ENCODE measurements at regions not wholly inside any gene's neighbourhood (a gene's known extent, or its start where the extent isn't known, plus 50 kb on each side); places are given as distances from the start of the nearest gene placed in this dataset.

DNA sequence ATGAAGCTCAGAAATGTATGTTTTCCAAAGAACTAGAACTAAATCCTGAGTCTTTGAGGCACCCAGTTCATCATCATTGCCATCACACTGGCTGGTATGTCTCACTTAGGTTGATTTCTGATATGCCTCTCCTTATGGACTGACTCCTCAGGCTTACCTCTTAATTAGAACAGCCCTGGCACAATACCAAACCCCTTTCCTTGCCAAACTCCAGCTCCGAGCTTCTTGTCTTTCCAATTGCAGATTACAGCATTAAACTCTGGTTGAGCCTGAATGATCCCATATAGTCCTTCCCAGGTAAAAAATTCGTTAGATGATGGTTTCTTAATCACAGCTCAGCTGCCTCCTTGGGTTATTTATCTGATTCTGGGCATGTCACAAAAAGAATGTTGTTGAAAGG, 66.3 kb downstream of the RTP4 start:
- H3K27ac ChIP-seq (ENCODE audit: extremely low read depth, low read depth, low read length) = no peak overlapping the region
- TF ChIP-seq ZNF394 (tag by site-specific recombination; IDR thresholded peaks at IDR 0.05; ENCODE audit: borderline replicate concordance) (no peak), ZNF214 (tag by site-specific recombination; IDR thresholded peaks at IDR 0.05; ENCODE audit: borderline replicate concordance) (no peak), ZNF677 (tag by site-specific recombination; IDR thresholded peaks at IDR 0.05) (no peak), ZNF114 (tag by site-specific recombination; IDR thresholded peaks at IDR 0.05) (no peak), ZSCAN30 (tag by site-specific recombination; IDR thresholded peaks at IDR 0.05) (no peak), ZNF776 (tag by site-specific recombination; IDR thresholded peaks at IDR 0.05; ENCODE audit: borderline replicate concordance) (no peak), YY1 (tag by site-specific recombination; IDR thresholded peaks at IDR 0.05) (no peak), MEIS1 (CRISPR knock-in tag; IDR thresholded peaks at IDR 0.05; ENCODE audit: borderline replicate concordance) (no peak)
- TF ChIP-seq, protein P1, sequence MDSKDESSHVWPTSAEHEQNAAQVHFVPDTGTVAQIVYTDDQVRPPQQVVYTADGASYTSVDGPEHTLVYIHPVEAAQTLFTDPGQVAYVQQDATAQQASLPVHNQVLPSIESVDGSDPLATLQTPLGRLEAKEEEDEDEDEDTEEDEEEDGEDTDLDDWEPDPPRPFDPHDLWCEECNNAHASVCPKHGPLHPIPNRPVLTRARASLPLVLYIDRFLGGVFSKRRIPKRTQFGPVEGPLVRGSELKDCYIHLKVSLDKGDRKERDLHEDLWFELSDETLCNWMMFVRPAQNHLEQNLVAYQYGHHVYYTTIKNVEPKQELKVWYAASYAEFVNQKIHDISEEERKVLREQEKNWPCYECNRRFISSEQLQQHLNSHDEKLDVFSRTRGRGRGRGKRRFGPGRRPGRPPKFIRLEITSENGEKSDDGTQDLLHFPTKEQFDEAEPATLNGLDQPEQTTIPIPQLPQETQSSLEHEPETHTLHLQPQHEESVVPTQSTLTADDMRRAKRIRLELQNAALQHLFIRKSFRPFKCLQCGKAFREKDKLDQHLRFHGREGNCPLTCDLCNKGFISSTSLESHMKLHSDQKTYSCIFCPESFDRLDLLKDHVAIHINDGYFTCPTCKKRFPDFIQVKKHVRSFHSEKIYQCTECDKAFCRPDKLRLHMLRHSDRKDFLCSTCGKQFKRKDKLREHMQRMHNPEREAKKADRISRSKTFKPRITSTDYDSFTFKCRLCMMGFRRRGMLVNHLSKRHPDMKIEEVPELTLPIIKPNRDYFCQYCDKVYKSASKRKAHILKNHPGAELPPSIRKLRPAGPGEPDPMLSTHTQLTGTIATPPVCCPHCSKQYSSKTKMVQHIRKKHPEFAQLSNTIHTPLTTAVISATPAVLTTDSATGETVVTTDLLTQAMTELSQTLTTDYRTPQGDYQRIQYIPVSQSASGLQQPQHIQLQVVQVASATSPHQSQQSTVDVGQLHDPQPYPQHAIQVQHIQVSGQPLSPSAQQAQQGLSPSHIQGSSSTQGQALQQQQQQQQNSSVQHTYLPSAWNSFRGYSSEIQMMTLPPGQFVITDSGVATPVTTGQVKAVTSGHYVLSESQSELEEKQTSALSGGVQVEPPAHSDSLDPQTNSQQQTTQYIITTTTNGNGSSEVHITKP (tag by site-specific recombination; IDR thresholded peaks at IDR 0.05) = no peak
- TF ChIP-seq, protein P2, sequence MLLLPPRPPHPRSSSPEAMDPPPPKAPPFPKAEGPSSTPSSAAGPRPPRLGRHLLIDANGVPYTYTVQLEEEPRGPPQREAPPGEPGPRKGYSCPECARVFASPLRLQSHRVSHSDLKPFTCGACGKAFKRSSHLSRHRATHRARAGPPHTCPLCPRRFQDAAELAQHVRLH (tag by site-specific recombination; IDR thresholded peaks at IDR 0.05) = no peak
- TF ChIP-seq, protein P3, sequence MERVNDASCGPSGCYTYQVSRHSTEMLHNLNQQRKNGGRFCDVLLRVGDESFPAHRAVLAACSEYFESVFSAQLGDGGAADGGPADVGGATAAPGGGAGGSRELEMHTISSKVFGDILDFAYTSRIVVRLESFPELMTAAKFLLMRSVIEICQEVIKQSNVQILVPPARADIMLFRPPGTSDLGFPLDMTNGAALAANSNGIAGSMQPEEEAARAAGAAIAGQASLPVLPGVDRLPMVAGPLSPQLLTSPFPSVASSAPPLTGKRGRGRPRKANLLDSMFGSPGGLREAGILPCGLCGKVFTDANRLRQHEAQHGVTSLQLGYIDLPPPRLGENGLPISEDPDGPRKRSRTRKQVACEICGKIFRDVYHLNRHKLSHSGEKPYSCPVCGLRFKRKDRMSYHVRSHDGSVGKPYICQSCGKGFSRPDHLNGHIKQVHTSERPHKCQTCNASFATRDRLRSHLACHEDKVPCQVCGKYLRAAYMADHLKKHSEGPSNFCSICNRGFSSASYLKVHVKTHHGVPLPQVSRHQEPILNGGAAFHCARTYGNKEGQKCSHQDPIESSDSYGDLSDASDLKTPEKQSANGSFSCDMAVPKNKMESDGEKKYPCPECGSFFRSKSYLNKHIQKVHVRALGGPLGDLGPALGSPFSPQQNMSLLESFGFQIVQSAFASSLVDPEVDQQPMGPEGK (tag by site-specific recombination; IDR thresholded peaks at IDR 0.05) = no peak
- H3K4me3 ChIP-seq (ENCODE audit: low read depth, low read length) = no peak overlapping the region
- H3K9me3 ChIP-seq (ENCODE audit: control insufficient read depth, insufficient read depth, low read depth, low read length) = no peaks in the 10 kb centered on the region
- no peaks in the 10 kb centered on the region for H3K4me1 ChIP-seq (ENCODE audit: control insufficient read depth, insufficient read depth, low read length)
- ChIA-PET CTCF (interaction anchor here (0.6 to 1.2 kb wide), 4 partner anchors 16 to 269 kb away, joined by 3 to 4 read pairs (median 3); no protein-coding TSS in a partner anchor), POLR2A (no interaction called here)
- H3K36me3 ChIP-seq (ENCODE audit: control insufficient read depth in 2 of 2, insufficient read depth in 1 of 2, low read length in 2 of 2) = no peaks in the 10 kb centered on the region

DNA sequence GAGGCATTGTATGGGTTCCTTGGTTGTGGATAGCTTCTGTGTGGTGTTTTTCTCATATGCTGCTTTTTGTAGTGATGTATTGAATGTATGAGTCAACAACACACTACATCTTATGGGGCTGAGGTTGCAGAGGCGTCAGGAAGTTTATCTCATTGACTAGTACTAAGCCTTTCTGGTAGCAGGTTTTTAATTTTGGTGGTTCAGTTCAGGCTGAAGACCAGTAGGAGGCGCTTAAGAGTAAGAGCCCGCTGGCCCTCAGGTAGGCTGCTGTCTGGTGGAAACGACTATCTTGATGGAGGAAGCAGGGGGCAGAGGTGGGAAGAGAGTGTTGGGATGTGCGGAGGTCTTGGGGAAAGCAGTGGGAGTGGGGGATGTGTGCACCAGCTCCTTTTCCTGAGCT, 62.4 kb downstream of the RTP4 start:
- no peak overlapping the region for H3K4me3 ChIP-seq (ENCODE audit: low read depth, low read length)
- H3K4me1 ChIP-seq (ENCODE audit: control insufficient read depth, insufficient read depth, low read length) = no peaks in the 10 kb centered on the region
- H3K9me3 ChIP-seq (ENCODE audit: control insufficient read depth, insufficient read depth, low read depth, low read length) = no peaks in the 10 kb centered on the region
- ChIA-PET CTCF (interaction anchor here (0.8 kb wide), 1 partner anchor 92 kb away, joined by 4 read pairs; no protein-coding TSS in a partner anchor), POLR2A (no interaction called here)
- H3K27ac ChIP-seq (ENCODE audit: extremely low read depth, low read depth, low read length) = no peak overlapping the region
- no peak for TF ChIP-seq HOXD13 (CRISPR knock-in tag; IDR thresholded peaks at IDR 0.05; ENCODE audit: borderline replicate concordance)
- TF ChIP-seq, protein P2 (tag by site-specific recombination; IDR thresholded peaks at IDR 0.05) = no peak
- TF ChIP-seq ZNF626 (tag by site-specific recombination; IDR thresholded peaks at IDR 0.05) = no peak
- no peak for TF ChIP-seq ZNF792 (tag by site-specific recombination; IDR thresholded peaks at IDR 0.05)
- TF ChIP-seq ZNF555 (tag by site-specific recombination; conservative IDR thresholded peaks at IDR 0.05) = no peak
- no peak for TF ChIP-seq ZXDB (tag by site-specific recombination; IDR thresholded peaks at IDR 0.05)
- TF ChIP-seq, protein P4, sequence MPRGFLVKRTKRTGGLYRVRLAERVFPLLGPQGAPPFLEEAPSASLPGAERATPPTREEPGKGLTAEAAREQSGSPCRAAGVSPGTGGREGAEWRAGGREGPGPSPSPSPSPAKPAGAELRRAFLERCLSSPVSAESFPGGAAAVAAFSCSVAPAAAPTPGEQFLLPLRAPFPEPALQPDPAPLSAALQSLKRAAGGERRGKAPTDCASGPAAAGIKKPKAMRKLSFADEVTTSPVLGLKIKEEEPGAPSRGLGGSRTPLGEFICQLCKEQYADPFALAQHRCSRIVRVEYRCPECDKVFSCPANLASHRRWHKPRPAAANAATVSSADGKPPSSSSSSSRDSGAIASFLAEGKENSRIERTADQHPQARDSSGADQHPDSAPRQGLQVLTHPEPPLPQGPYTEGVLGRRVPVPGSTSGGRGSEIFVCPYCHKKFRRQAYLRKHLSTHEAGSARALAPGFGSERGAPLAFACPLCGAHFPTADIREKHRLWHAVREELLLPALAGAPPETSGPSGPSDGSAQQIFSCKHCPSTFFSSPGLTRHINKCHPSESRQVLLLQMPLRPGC (tag by site-specific recombination; IDR thresholded peaks at IDR 0.05) = no peak
- TF ChIP-seq, protein P5, sequence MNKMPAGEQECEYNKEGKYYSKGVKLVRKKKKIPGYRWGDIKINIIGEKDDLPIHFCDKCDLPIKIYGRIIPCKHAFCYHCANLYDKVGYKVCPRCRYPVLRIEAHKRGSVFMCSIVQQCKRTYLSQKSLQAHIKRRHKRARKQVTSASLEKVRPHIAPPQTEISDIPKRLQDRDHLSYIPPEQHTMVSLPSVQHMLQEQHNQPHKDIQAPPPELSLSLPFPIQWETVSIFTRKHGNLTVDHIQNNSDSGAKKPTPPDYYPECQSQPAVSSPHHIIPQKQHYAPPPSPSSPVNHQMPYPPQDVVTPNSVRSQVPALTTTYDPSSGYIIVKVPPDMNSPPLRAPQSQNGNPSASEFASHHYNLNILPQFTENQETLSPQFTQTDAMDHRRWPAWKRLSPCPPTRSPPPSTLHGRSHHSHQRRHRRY (tag by site-specific recombination; IDR thresholded peaks at IDR 0.05) = no peak
- no peak for TF ChIP-seq YY1 (tag by site-specific recombination; IDR thresholded peaks at IDR 0.05)
- no peak for TF ChIP-seq SCRT1 (tag by site-specific recombination; IDR thresholded peaks at IDR 0.05; ENCODE audit: borderline replicate concordance)
- TF ChIP-seq, protein P6, sequence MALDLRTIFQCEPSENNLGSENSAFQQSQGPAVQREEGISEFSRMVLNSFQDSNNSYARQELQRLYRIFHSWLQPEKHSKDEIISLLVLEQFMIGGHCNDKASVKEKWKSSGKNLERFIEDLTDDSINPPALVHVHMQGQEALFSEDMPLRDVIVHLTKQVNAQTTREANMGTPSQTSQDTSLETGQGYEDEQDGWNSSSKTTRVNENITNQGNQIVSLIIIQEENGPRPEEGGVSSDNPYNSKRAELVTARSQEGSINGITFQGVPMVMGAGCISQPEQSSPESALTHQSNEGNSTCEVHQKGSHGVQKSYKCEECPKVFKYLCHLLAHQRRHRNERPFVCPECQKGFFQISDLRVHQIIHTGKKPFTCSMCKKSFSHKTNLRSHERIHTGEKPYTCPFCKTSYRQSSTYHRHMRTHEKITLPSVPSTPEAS (tag by site-specific recombination; IDR thresholded peaks at IDR 0.05) = no peak
- TF ChIP-seq ZNF610 (tag by site-specific recombination; IDR thresholded peaks at IDR 0.05; ENCODE audit: borderline replicate concordance) = no peak
- TF ChIP-seq TRIM28 (IDR thresholded peaks at IDR 0.05; ENCODE audit: borderline replicate concordance, low read length) = no peak
- no peak for TF ChIP-seq ZBTB20 (tag by site-specific recombination; IDR thresholded peaks at IDR 0.05)
- no peaks in the 10 kb centered on the region for H3K36me3 ChIP-seq (ENCODE audit: control insufficient read depth in 2 of 2, insufficient read depth in 1 of 2, low read length in 2 of 2)

Measured in HEK293 (cell line).